ENCODE measurements at regions not wholly inside any gene's neighbourhood (a gene's known extent, or its start where the extent isn't known, plus 50 kb on each side); places are given as distances from the start of the nearest gene placed in this dataset.
A peak's percentile ranks its signal among the peaks of the same experiment; 100 is the strongest.

- H3K9me3 Mint-ChIP-seq (ENCODE audit: low read depth) = no peaks in the 10 kb centered on the region
- CTCF ChIA-PET = interaction anchor here (0.6 kb wide), 1 partner anchor 260 kb away, joined by 3 read pairs; no protein-coding TSS in a partner anchor
- peak; percentile 27 for ATAC-seq
These were observed 161.0 kb upstream of the GATB start for GRCh38 chr4:151921811-151922210.

GRCh38 chr4:151921386-151921785 is 160.6 kb upstream of the GATB start:
- DNase-seq = no peak
- H3K36me3 Mint-ChIP-seq (ENCODE audit: low read depth) = no peaks in the 10 kb centered on the region
- no peak overlapping the region for H3K27ac Mint-ChIP-seq
- H3K4me1 Mint-ChIP-seq = peaks cover 15% of the 10 kb centered on the region
- POLR2A ChIA-PET = no interaction called here
- no peak overlapping the region for H3K4me3 Mint-ChIP-seq
- ATAC-seq = no peak
- H3K9me3 Mint-ChIP-seq (ENCODE audit: low read depth) = no peaks in the 10 kb centered on the region
- intact Hi-C loops (cut with DNase I, micrococcal nuclease) = no loop called here
- CTCF ChIA-PET = interaction anchor here (0.6 kb wide), 1 partner anchor 260 kb away, joined by 3 read pairs; no protein-coding TSS in a partner anchor
- H3K27me3 Mint-ChIP-seq = no peaks in the 10 kb centered on the region

More at GRCh38 chr4:151921811-151922210, 161.0 kb upstream of the GATB start:
- no peaks in the 10 kb centered on the region for H3K36me3 Mint-ChIP-seq (ENCODE audit: low read depth)
- peaks cover 15% of the 10 kb centered on the region for H3K4me1 Mint-ChIP-seq
- POLR2A ChIA-PET = no interaction called here
- no peak for DNase-seq
- intact Hi-C loops (cut with DNase I, micrococcal nuclease) = no loop called here
- no peak overlapping the region for H3K27ac Mint-ChIP-seq
- H3K4me3 Mint-ChIP-seq = no peak overlapping the region
- H3K27me3 Mint-ChIP-seq = no peaks in the 10 kb centered on the region

GRCh38 chr4:151917145-151917734 is 156.4 kb upstream of the GATB start:
- H3K27me3 Mint-ChIP-seq = no peaks in the 10 kb centered on the region
- no peak overlapping the region for H3K4me3 Mint-ChIP-seq
- no peak overlapping the region for H3K27ac Mint-ChIP-seq
- DNase-seq (no peak), ATAC-seq (no peak)
- peaks cover 7% of the 10 kb centered on the region for H3K4me1 Mint-ChIP-seq
- ChIA-PET POLR2A (no interaction called here), CTCF (no interaction called here)
- intact Hi-C loops (cut with DNase I, micrococcal nuclease) = no loop called here
- H3K36me3 Mint-ChIP-seq (ENCODE audit: low read depth) = no peaks in the 10 kb centered on the region
- H3K9me3 Mint-ChIP-seq (ENCODE audit: low read depth) = peaks cover 6% of the 10 kb centered on the region

- CTCF ChIA-PET = interaction anchor here (0.6 kb wide), 2 partner anchors 44 to 695 kb away, joined by 3 read pairs; no protein-coding TSS in a partner anchor
- H3K27me3 Mint-ChIP-seq = no peaks in the 10 kb centered on the region
- ATAC-seq = no peak
- DNase-seq = no peak
- H3K4me3 Mint-ChIP-seq = no peak overlapping the region
- POLR2A ChIA-PET = interaction anchor here (0.6 kb wide), 1 partner anchor 968 kb away, joined by 3 read pairs; no protein-coding TSS in a partner anchor
- peaks cover 6% of the 10 kb centered on the region for H3K9me3 Mint-ChIP-seq (ENCODE audit: low read depth)
- no peaks in the 10 kb centered on the region for H3K4me1 Mint-ChIP-seq
- no peaks in the 10 kb centered on the region for H3K36me3 Mint-ChIP-seq (ENCODE audit: low read depth)
- intact Hi-C loops (cut with DNase I, micrococcal nuclease) = no loop called here
- no peak overlapping the region for H3K27ac Mint-ChIP-seq
These were observed 151.8 kb upstream of the GATB start for GRCh38 chr4:151912632-151913031.

- Mint-ChIP-seq H3K4me1 (no peaks in the 10 kb centered on the region), H3K9me3 (ENCODE audit: low read depth) (peaks cover 6% of the 10 kb centered on the region), H3K36me3 (ENCODE audit: low read depth) (no peaks in the 10 kb centered on the region), H3K27me3 (no peaks in the 10 kb centered on the region), H3K27ac (no peak overlapping the region), H3K4me3 (no peak overlapping the region)
- intact Hi-C loops (cut with DNase I, micrococcal nuclease) = no loop called here
- ATAC-seq (no peak), DNase-seq (no peak)
- ChIA-PET POLR2A (no interaction called here), CTCF (no interaction called here)
These were observed 151.2 kb upstream of the GATB start for GRCh38 chr4:151911970-151912369.

GRCh38 chr4:151908734-151909497 is 148.1 kb upstream of the GATB start:
- ChIA-PET CTCF (interaction anchor here (0.7 to 1.4 kb wide), 2 partner anchors 19 to 934 kb away, joined by 3 read pairs; no protein-coding TSS in a partner anchor), POLR2A (no interaction called here)
- intact Hi-C loops (cut with DNase I, micrococcal nuclease) = no loop called here
- ATAC-seq (no peak), DNase-seq (no peak)
- Mint-ChIP-seq H3K27ac (no peak overlapping the region), H3K4me1 (no peaks in the 10 kb centered on the region), H3K4me3 (no peak overlapping the region), H3K27me3 (no peaks in the 10 kb centered on the region), H3K9me3 (ENCODE audit: low read depth) (peaks cover 8% of the 10 kb centered on the region), H3K36me3 (ENCODE audit: low read depth) (no peaks in the 10 kb centered on the region)

- intact Hi-C loops (cut with DNase I, micrococcal nuclease) = no loop called here
- Mint-ChIP-seq H3K27me3 (no peaks in the 10 kb centered on the region), H3K4me3 (no peak overlapping the region), H3K9me3 (ENCODE audit: low read depth) (peaks cover 8% of the 10 kb centered on the region), H3K36me3 (ENCODE audit: low read depth) (no peaks in the 10 kb centered on the region), H3K4me1 (no peaks in the 10 kb centered on the region), H3K27ac (no peak overlapping the region)
- ChIA-PET CTCF (interaction anchor here (1.4 kb wide), 1 partner anchor 20 kb away, joined by 3 read pairs; no protein-coding TSS in a partner anchor), POLR2A (no interaction called here)
- no peak for DNase-seq
- no peak for ATAC-seq
These were observed 147.4 kb upstream of the GATB start for GRCh38 chr4:151908201-151908600.

- CTCF ChIA-PET = no interaction called here
- intact Hi-C loops (cut with DNase I, micrococcal nuclease) = no loop called here
- peaks cover 22% of the 10 kb centered on the region for H3K9me3 Mint-ChIP-seq (ENCODE audit: low read depth)
- no peaks in the 10 kb centered on the region for H3K27me3 Mint-ChIP-seq
- DNase-seq (no peak), ATAC-seq (no peak)
- POLR2A ChIA-PET = no interaction called here
- H3K36me3 Mint-ChIP-seq (ENCODE audit: low read depth) = peaks cover 7% of the 10 kb centered on the region
- no peaks in the 10 kb centered on the region for H3K4me1 Mint-ChIP-seq
- H3K4me3 Mint-ChIP-seq = no peak overlapping the region
- no peak overlapping the region for H3K27ac Mint-ChIP-seq
These were observed 145.6 kb upstream of the GATB start for GRCh38 chr4:151906438-151906837.

- peak; percentile 19 for ATAC-seq
- intact Hi-C loops (cut with DNase I, micrococcal nuclease) = no loop called here
These were observed 144.4 kb upstream of the GATB start for GRCh38 chr4:151905197-151905596.

GRCh38 chr4:151901631-151902030 is 140.8 kb upstream of the GATB start:
- ATAC-seq (no peak), DNase-seq (no peak)
- CTCF ChIA-PET = no interaction called here
- intact Hi-C loops (cut with DNase I, micrococcal nuclease) = no loop called here
- peaks cover 7% of the 10 kb centered on the region for H3K36me3 Mint-ChIP-seq (ENCODE audit: low read depth)
- H3K27me3 Mint-ChIP-seq = no peaks in the 10 kb centered on the region
- no peak overlapping the region for H3K4me3 Mint-ChIP-seq
- POLR2A ChIA-PET = no interaction called here
- H3K4me1 Mint-ChIP-seq = no peaks in the 10 kb centered on the region
- peaks cover 26% of the 10 kb centered on the region for H3K9me3 Mint-ChIP-seq (ENCODE audit: low read depth)
- no peak overlapping the region for H3K27ac Mint-ChIP-seq

More at GRCh38 chr4:151905197-151905596, 144.4 kb upstream of the GATB start:
- Mint-ChIP-seq H3K9me3 (ENCODE audit: low read depth) (peaks cover 25% of the 10 kb centered on the region), H3K4me3 (no peak overlapping the region), H3K4me1 (no peaks in the 10 kb centered on the region), H3K27me3 (no peaks in the 10 kb centered on the region), H3K36me3 (ENCODE audit: low read depth) (peaks cover 7% of the 10 kb centered on the region), H3K27ac (no peak overlapping the region)
- CTCF ChIA-PET = no interaction called here
- DNase-seq = no peak
- POLR2A ChIA-PET = no interaction called here

GRCh38 chr4:151896880-151897279 is 136.1 kb upstream of the GATB start:
- H3K4me3 Mint-ChIP-seq = no peak overlapping the region
- ATAC-seq = no peak
- DNase-seq = no peak
- POLR2A ChIA-PET = no interaction called here
- CTCF ChIA-PET = no interaction called here
- H3K9me3 Mint-ChIP-seq (ENCODE audit: low read depth) = peaks cover 8% of the 10 kb centered on the region
- no peaks in the 10 kb centered on the region for H3K27me3 Mint-ChIP-seq
- H3K4me1 Mint-ChIP-seq = no peaks in the 10 kb centered on the region
- no peaks in the 10 kb centered on the region for H3K36me3 Mint-ChIP-seq (ENCODE audit: low read depth)
- intact Hi-C loops (cut with DNase I, micrococcal nuclease) = no loop called here
- no peak overlapping the region for H3K27ac Mint-ChIP-seq

- DNase-seq (no peak), ATAC-seq (no peak)
- ChIA-PET POLR2A (no interaction called here), CTCF (no interaction called here)
- no peak overlapping the region for H3K27ac Mint-ChIP-seq
- H3K9me3 Mint-ChIP-seq (ENCODE audit: low read depth) = peaks cover 3% of the 10 kb centered on the region
- H3K4me1 Mint-ChIP-seq = no peaks in the 10 kb centered on the region
- no peaks in the 10 kb centered on the region for H3K36me3 Mint-ChIP-seq (ENCODE audit: low read depth)
- H3K27me3 Mint-ChIP-seq = no peaks in the 10 kb centered on the region
- no peak overlapping the region for H3K4me3 Mint-ChIP-seq
- intact Hi-C loops (cut with DNase I, micrococcal nuclease) = no loop called here
These were observed 134.9 kb upstream of the GATB start for GRCh38 chr4:151895671-151896070.

Data from activated CD4-positive, alpha-beta T cell treated with anti-CD3 and anti-CD28 coated beads for 36 hours (primary cell).